Hematopoietic multipotent progenitor cell treated with erythropoietin and hydrocortisone succinate and interleukin-3 and kit ligand, for 6 days (in vitro differentiated cells): ENCODE measurements at regions not wholly inside any gene's neighbourhood (a gene's known extent, or its start where the extent isn't known, plus 50 kb on each side); places are given as distances from the start of the nearest gene placed in this dataset.
A peak's percentile ranks its signal among the peaks of the same experiment; 100 is the strongest.

Experiments
- DNase-seq: peaks from one replicate; pipeline ENCODE4 v3.0.0-alpha.2; 2015

GRCh38 chr1:36675106-36675505 is 192.4 kb upstream of the CSF3R start:
- no peak for DNase-seq

- no peak for DNase-seq
These were observed 190.5 kb upstream of the CSF3R start for GRCh38 chr1:36673202-36673601.

GRCh38 chr1:36669262-36669661 is 186.5 kb upstream of the CSF3R start:
- no peak for DNase-seq

DNA sequence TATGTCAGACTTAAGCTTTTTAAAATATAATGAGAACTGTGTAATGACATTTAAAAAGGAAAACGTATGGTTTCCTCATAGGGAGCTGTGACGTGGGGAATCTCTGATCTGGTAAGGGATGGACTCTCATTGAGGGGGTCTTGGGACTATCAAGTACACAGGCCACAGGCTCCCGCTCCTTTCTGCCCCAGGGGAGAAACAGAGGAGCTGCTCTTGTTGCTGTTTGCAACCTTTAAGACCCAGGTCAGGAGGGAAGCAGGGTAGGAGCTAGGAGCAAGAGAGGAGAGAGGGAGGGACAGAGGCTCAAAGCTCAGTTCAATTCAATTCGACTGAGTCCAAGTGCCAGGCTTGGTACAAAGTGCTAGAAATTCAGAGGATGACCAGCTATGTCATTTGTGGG is 185.1 kb upstream of the CSF3R start:
- DNase-seq, result no peak

DNA sequence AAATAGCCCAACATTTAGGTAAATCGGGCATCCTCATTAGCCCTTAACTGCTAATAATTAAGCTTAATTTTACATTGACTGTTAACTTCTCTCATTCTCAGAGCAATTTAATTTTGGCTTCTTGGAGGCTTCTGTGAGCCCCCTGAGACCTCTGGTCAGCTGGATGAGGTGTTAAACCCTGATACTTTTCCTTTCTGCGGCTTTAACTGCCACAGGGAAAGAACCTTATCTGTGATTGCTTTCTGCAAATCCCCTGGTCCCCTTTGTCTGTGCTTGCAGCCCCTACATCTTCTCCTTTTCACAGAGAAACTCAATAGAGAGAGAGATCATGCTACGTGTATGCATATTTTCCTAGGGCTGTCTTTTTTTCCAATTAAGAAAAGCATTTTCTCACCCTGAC is 184.5 kb upstream of the CSF3R start:
- DNase-seq, result no peak

GRCh38 chr1:36665478-36666080 is 182.9 kb upstream of the CSF3R start:
- DNase-seq, result no peak

DNA sequence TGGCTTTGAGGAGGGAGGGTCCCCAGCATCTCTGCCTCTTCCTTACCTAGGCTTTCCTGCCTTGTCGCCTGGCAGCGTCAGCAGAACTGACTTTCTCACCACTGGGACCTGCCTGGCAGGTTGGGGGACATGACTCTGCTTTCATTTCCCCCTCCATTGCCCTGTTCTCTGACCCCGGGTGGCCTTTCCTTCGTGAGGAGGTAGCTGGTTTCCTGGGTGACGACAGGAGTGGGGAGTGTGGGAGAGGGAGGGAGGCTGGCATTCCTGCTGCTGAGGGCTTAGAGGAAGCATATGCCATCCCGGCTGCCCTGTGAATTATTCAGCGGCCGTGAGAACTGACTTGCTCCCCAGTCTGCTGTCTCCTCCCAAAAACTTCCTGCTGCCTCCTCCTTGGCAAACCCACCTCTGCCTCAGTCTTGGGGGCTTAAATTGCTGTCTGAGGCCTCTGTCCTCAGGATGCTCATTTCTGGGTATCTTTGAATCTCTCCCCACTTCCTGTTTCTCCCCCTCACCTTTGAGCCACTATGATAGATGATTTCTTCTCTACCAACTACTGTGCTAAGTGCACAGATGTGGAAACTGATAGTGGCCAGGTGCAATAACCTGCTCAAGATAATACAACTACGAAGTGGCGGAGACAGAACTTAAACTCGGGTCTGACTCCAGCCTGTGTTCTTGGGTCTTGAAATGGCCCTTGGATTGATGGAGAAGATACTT is 182.0 kb upstream of the CSF3R start:
- no peak for DNase-seq

DNA sequence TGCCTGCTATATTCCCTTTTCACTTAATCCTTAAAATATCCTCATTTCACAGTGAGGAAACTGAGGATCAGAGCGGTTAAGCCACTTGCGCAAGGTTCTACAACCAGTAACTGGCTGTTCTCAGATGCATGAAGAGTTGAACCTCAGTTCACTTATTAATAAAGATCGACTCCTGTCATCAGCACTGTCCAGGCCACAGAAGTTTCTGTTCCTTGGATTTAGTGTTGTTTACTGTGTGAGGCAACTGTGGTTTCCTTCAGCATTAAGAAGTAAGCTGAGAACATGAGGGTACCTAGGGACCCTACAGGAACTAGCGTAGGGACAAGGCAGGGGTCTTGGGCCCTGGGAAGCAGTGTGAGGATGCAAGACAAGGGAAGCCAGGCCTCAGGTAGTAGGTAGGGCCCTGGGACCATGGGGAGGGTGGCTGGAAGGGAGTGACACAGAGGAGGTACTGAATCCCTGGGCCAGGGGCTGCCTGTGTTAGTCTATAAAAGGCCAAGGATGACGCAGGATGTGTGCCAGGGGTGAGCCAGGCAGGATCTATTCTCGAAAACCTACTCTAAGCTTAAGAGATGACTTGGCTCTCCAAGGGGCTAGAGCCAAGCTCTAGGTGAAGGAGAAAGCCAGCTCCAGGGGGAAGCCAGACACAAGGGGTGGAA is 181.2 kb upstream of the CSF3R start:
- no peak for DNase-seq

DNA sequence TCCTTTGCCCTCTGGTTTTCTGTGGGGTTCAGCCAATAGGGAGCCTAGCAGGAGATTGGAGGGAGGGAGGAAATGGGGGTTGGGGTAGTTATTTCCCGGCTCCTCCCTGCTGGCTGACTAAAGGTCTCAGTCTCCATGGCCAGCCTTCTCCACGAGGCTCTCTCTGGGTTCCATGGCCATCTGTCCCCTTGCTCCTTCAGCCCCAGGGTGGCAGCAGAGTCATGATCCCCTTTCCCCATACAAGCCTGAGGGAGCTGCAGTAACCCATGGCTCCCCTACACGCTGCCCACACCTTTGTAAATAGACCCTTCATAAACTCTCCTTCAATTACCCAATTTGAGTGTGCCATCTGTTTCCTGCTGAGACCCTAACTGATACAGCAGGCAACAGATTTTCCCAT is 176.1 kb upstream of the CSF3R start:
- DNase-seq, result no peak

GRCh38 chr1:36657826-36658225 is 175.1 kb upstream of the CSF3R start:
- no peak for DNase-seq

DNA sequence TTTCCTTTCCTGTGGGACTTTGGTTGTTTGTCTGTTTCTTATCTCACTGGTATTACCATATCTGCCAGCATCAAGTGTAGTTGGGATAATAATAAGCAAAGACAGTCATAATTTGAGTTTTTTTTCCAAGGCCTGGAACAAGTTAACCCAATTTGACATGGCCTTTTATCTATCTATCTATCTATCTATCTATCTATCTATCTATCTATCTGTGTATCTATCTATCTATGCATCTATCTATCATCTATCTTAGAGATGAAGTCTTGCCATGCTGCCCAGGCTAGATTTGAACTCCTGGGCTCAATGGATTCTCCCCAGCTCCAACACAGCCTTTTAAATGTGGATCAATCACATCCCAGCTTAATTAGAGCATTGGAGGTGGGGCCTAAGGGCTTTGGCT is 174.1 kb upstream of the CSF3R start:
- DNase-seq, result no peak

- DNase-seq, result no peak
These were observed 173.6 kb upstream of the CSF3R start for GRCh38 chr1:36656271-36656670.

GRCh38 chr1:36654586-36654985 is 171.9 kb upstream of the CSF3R start:
- no peak for DNase-seq

- DNase-seq, result no peak
These were observed 171.1 kb upstream of the CSF3R start for GRCh38 chr1:36653850-36654249.

GRCh38 chr1:36652586-36652985 is 169.9 kb upstream of the CSF3R start:
- no peak for DNase-seq

- no peak for DNase-seq
These were observed 169.3 kb upstream of the CSF3R start for GRCh38 chr1:36652011-36652410.

- DNase-seq, result no peak
These were observed 168.6 kb upstream of the CSF3R start for GRCh38 chr1:36651176-36651910.

GRCh38 chr1:36650200-36651065 is 167.7 kb upstream of the CSF3R start:
- peak; percentile 70 for DNase-seq

GRCh38 chr1:36645867-36646266 is 163.2 kb upstream of the CSF3R start:
- no peak for DNase-seq

- DNase-seq, result no peak
These were observed 161.8 kb upstream of the CSF3R start for GRCh38 chr1:36644556-36644955.

DNA sequence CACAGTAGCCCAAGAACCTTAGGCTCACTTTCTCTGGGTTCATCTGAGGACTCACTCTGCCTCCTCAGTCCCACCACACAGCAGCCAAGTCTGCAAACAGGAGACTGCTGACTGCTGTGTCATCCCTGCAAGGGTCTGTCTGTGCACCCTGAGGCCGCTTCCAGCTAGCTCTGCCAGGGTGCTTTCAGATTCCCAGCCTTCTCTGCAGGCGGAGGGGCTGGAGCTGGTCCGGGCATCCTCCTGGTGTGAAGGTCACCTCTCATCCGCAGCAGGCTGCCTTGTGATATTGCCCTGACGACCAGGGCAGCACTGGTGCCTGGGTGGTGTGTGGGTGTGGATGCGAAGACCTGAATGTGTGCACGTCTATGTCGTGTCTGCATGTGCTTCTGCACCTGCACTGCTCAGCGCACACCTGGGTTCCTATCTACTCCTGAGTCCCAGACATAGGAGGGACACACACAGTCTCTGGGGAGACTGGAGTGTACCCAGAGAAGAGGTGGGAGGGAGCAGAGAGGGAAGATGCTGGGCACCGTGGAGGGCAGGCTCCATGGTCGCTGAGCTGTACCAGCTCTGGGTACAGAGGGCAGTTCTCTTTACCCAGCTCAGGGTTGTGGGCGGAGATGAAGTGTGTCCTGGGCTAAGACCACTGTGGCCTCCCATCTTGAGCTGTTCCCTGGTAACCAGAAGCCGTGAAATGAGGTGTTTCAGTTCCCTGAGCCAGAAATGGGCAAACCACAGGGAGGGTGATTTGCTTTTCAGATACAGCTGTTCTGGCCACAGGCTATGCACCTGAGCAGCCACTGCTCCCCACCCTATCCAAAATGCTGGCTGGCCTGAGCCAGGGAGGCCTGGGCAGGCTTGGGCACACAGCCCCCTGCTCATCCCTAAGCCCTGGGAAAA is 160.9 kb upstream of the CSF3R start:
- DNase-seq, result no peak

- no peak for DNase-seq
These were observed 160.1 kb upstream of the CSF3R start for GRCh38 chr1:36642802-36643201.
